Smooth muscle cell (in vitro differentiated cells): ENCODE measurements at regions not wholly inside any gene's neighbourhood (a gene's known extent, or its start where the extent isn't known, plus 50 kb on each side); places are given as distances from the start of the nearest gene placed in this dataset.

Experiments used
- DNase-seq: peaks from one replicate; lab custom pipeline; 2025; ENCODE audit not compliant: unreplicated experiment; lab: John Stamatoyannopoulos, UW
- H2AFZ ChIP-seq: fragments of 200-600 bp; sonication (generic); 2 replicates; pipeline ENCODE4 v1.6.0; 2016; ENCODE audit warnings: antibody characterized with exemption, low read depth, mild to moderate bottlenecking
- H3F3A ChIP-seq: fragments of 200-600 bp; sonication (generic); 2 replicates; pipeline ENCODE4 v1.6.0; 2017; ENCODE audit warnings: antibody characterized with exemption, low read depth
- H3K27ac ChIP-seq: fragments of 200-600 bp; sonication (generic); 2 replicates; pipeline ENCODE4 v1.5.1; 2016; ENCODE audit warnings: low read depth, mild to moderate bottlenecking
- H3K27me3 ChIP-seq: fragments of 200-600 bp; sonication (generic); 2 replicates; pipeline ENCODE4 v1.6.1; 2016; ENCODE audit warnings: low read depth, mild to moderate bottlenecking
- H3K36me3 ChIP-seq: fragments of 200-600 bp; sonication (generic); 2 replicates; pipeline ENCODE4 v1.5.1; 2016; ENCODE audit warnings: low read depth
- H3K4me1 ChIP-seq: fragments of 200-600 bp; sonication (generic); 2 replicates; pipeline ENCODE4 v1.5.1; 2016; ENCODE audit warnings: low read depth
- H3K4me2 ChIP-seq: fragments of 200-600 bp; sonication (generic); 2 replicates; pipeline ENCODE4 v1.6.0; 2016; ENCODE audit warnings: mild to moderate bottlenecking
- H3K4me3 ChIP-seq: fragments of 200-600 bp; sonication (generic); 2 replicates; pipeline ENCODE4 v1.5.1; 2016; ENCODE audit warnings: mild to moderate bottlenecking
- H3K79me2 ChIP-seq: fragments of 200-600 bp; sonication (generic); 2 replicates; pipeline ENCODE4 v1.6.0; 2016; ENCODE audit warnings: low read depth, mild to moderate bottlenecking
- H3K9ac ChIP-seq: fragments of 200-600 bp; sonication (generic); 2 replicates; pipeline ENCODE4 v1.6.0; 2016; ENCODE audit warnings: low read depth
- H3K9me3 ChIP-seq: fragments of 200-600 bp; sonication (generic); replicated peaks from 2 replicates; pipeline ENCODE4 v1.5.1; 2016; ENCODE audit warnings: low read depth
- H4K20me1 ChIP-seq: fragments of 200-600 bp; sonication (generic); 2 replicates; pipeline ENCODE4 v1.6.0; 2016; ENCODE audit warnings: low read depth
- CTCF ChIP-seq: fragments of 200-600 bp; sonication (generic); IDR thresholded peaks from 2 replicates; pipeline ENCODE4 v1.5.1; 2017; ENCODE audit warnings: borderline replicate concordance, mild to moderate bottlenecking, antibody characterized with exemption; ENCODE audit not compliant: insufficient read depth, poor library complexity, severe bottlenecking
- WGBS: methylation state at CpG from one replicate; pipeline ENCODE4 v1.1.7; 2016; ENCODE audit warnings: low lambda C conversion rate; 5-methylcytosine and 5-hydroxymethylcytosine counted together

- Histone ChIP-seq H3K27me3 (no peaks in the 10 kb centered on the region), H3K9me3 (no peaks in the 10 kb centered on the region), H3K4me3 (no peak overlapping the region), H3K9ac (no peak overlapping the region), H3K4me1 (no peaks in the 10 kb centered on the region), H3K36me3 (no peaks in the 10 kb centered on the region), H4K20me1 (no peaks in the 10 kb centered on the region), H3K27ac (no peak overlapping the region), H3F3A (no peaks in the 10 kb centered on the region), H3K4me2 (no peak overlapping the region), H3K79me2 (no peaks in the 10 kb centered on the region), H2AFZ (no peak overlapping the region)
- DNase-seq: no peak
- 83% methylated on average over 3 of the region's 3 CpGs for WGBS
- no peak for TF ChIP-seq CTCF
These were observed 1602.8 kb upstream of the DDX18 start for GRCh38 chr2:116211719-116212118.

DNA sequence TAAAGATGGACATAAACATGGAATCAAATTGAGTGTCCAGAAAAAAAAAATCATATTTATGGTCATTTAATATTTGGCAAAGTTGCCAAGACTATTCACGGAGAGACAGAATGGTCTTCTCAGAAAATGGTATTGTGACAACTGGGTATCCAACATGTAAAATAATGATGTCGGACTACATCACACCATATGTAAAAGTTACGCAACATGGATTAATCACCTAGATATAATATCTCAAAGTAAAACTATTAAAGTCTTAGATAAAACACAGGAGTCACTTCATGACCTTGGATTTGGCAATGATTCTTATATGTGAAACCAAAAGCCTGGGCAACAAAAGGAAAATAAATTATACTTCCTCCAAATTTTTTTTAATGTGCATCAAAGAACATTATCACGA is 1591.7 kb upstream of the DDX18 start:
- Histone ChIP-seq H3K9me3 (no peaks in the 10 kb centered on the region), H3K27me3 (no peaks in the 10 kb centered on the region), H2AFZ (no peak overlapping the region), H3K36me3 (no peaks in the 10 kb centered on the region), H3K27ac (no peak overlapping the region), H3K4me2 (no peak overlapping the region), H4K20me1 (no peaks in the 10 kb centered on the region), H3K4me1 (no peaks in the 10 kb centered on the region), H3K9ac (no peak overlapping the region), H3F3A (no peaks in the 10 kb centered on the region), H3K4me3 (no peak overlapping the region), H3K79me2 (no peaks in the 10 kb centered on the region)
- no peak for DNase-seq
- 93% methylated on average over 4 of the region's 4 CpGs for WGBS
- TF ChIP-seq CTCF: no peak

DNA sequence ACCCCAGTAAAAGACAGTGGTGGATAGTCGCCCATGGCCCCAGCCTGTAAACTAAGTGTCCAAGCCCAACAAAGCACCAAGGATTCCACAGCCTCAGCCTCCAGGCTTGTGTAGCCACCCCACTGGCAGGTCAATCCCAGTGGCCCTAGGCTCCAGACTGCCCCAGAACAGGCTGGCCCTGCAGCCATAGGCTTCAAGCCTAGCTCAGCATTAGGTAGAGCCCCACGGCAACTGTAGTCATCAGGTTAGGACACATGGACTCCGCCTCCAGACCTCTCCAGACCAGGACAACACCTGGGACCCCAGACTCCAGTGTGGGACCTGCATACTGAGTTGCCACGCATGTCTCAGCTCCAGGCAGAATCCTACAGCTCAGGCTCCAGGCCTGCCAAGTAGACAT is 1590.6 kb upstream of the DDX18 start:
- no peak overlapping the region for H3K27ac ChIP-seq
- H3K27me3 ChIP-seq: no peaks in the 10 kb centered on the region
- no peak overlapping the region for H3K9ac ChIP-seq
- no peak overlapping the region for H3K4me2 ChIP-seq
- H3K4me1 ChIP-seq: no peaks in the 10 kb centered on the region
- H4K20me1 ChIP-seq: no peaks in the 10 kb centered on the region
- H3K36me3 ChIP-seq: no peaks in the 10 kb centered on the region
- WGBS: 94% methylated on average over 4 of the region's 4 CpGs
- no peaks in the 10 kb centered on the region for H3K79me2 ChIP-seq
- DNase-seq: no peak
- H3K9me3 ChIP-seq: no peaks in the 10 kb centered on the region
- no peak for TF ChIP-seq CTCF
- H3F3A ChIP-seq: no peaks in the 10 kb centered on the region
- H2AFZ ChIP-seq: no peak overlapping the region
- no peak overlapping the region for H3K4me3 ChIP-seq

- Histone ChIP-seq H3K4me2 (no peak overlapping the region), H4K20me1 (no peaks in the 10 kb centered on the region), H3K9me3 (no peaks in the 10 kb centered on the region), H3F3A (no peaks in the 10 kb centered on the region), H3K27ac (no peak overlapping the region), H2AFZ (no peak overlapping the region), H3K79me2 (no peaks in the 10 kb centered on the region), H3K27me3 (no peaks in the 10 kb centered on the region), H3K4me3 (no peak overlapping the region), H3K9ac (no peak overlapping the region), H3K36me3 (no peaks in the 10 kb centered on the region), H3K4me1 (no peaks in the 10 kb centered on the region)
- DNase-seq: no peak
- no peak for TF ChIP-seq CTCF
- WGBS: 87% methylated on average over 6 of the region's 6 CpGs
These were observed 1589.9 kb upstream of the DDX18 start for GRCh38 chr2:116224610-116225009.
